Psoas muscle (tissue), 7 donors: ENCODE measurements at regions not wholly inside any gene's neighbourhood (a gene's known extent, or its start where the extent isn't known, plus 50 kb on each side); places are given as distances from the start of the nearest gene placed in this dataset.

Source experiments
- ATAC-seq, 4 donors: fragments of 200-7000 bp; cut with Tn5 transposase; one replicate each; pipeline ENCODE4 v1.9.1; 2020; ENCODE audit warnings: moderate library complexity in 3 of 4, mild to moderate bottlenecking in 2 of 4
- DNase-seq, 2 donors: peaks; one replicate each; pipeline ENCODE4 v3.0.0-alpha.2; 2020
- H3K27ac ChIP-seq: fragments of 200-600 bp; one replicate; pipeline ENCODE4 v1.8.0; 2022
- H3K27me3 ChIP-seq, 3 donors: fragments of 200-600 bp in 1 of 3; one replicate each; pipeline versions ENCODE4 v1.6.1 to v1.8.0; 2013 to 2022; ENCODE audit warnings: low read length in 2 of 3, mild to moderate bottlenecking in 2 of 3, moderate library complexity in 1 of 3; ENCODE audit not compliant: insufficient read depth in 3 of 3
- H3K36me3 ChIP-seq, 2 donors: fragments of 200-600 bp in 1 of 2; one replicate each; pipeline versions ENCODE4 v1.6.1 to v1.8.0; 2013 to 2022; ENCODE audit warnings: low read depth in 1 of 2, mild to moderate bottlenecking in 1 of 2, moderate library complexity in 1 of 2; ENCODE audit not compliant: insufficient read depth in 1 of 2
- H3K4me1 ChIP-seq: fragments of 200-600 bp; one replicate; pipeline ENCODE4 v1.8.0; 2022
- H3K4me3 ChIP-seq: fragments of 200-600 bp; one replicate; pipeline ENCODE4 v1.8.0; 2022; ENCODE audit warnings: mild to moderate bottlenecking
- H3K9me3 ChIP-seq: fragments of 200-600 bp; one replicate; pipeline ENCODE4 v1.8.0; 2022
- WGBS, 3 donors: extraction: QIAGEN DNeasy Blood & Tissue Kit; methylation state at CpG; one replicate each; pipeline versions ENCODE4 v1.1.6 to v1.1.7; 2013; 5-methylcytosine and 5-hydroxymethylcytosine counted together
- intact Hi-C, 2 donors: fragments of 100-400 bp; cut with DNase I; formaldehyde crosslinking; loops; one replicate each; pipeline versions ENCODE4 v1.11.0 to v1.14.2; 2022
- TF ChIP-seq, protein P1 (sequence below): fragments of 200-600 bp; IDR thresholded peaks from one replicate; pipeline ENCODE4 v1.8.0; 2022; ENCODE audit warnings: antibody characterized with exemption
- donor health status: healthy with polysubstance abuse.
- donor health status: DM: no; HTN: no; CAD: no; lungs with moderate emphysema.
- donor health status: Bipolar disorder and iron deficiency.
- donor health status: healthy.
- donor health status: DM: yes; HTN: yes; CAD: no.
- donor health status: DM: no; HTN: no; CAD: no.
- donor health status: DM: yes; HTN: yes; CAD: no.

DNA sequence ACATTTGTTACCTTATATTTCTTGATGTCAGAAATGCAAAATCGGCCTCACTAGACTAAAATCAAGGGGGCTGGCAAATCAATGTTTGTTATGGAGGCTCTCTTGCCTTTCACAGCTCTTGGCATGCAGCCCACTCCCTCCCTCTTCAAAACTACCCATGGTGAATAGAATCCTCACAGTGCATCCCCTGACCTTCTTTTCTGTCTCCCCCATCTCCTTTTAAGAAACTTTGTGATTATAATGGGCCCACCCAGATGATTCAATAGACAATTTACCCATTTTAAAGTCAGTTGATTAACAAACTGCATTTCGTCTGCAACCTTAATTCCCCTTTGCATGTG is 184.0 kb downstream of the PCDH7 start:
- Histone ChIP-seq H3K36me3 (no peaks in the 10 kb centered on the region), H3K4me3 (no peak overlapping the region), H3K4me1 (no peaks in the 10 kb centered on the region), H3K27me3 (no peaks in the 10 kb centered on the region), H3K9me3 (no peaks in the 10 kb centered on the region), H3K27ac (no peak overlapping the region)
- 77 to 78% (median 78%) methylated on average over 2 of the region's 2 CpGs for WGBS, 3 donors
- TF ChIP-seq, protein P1, sequence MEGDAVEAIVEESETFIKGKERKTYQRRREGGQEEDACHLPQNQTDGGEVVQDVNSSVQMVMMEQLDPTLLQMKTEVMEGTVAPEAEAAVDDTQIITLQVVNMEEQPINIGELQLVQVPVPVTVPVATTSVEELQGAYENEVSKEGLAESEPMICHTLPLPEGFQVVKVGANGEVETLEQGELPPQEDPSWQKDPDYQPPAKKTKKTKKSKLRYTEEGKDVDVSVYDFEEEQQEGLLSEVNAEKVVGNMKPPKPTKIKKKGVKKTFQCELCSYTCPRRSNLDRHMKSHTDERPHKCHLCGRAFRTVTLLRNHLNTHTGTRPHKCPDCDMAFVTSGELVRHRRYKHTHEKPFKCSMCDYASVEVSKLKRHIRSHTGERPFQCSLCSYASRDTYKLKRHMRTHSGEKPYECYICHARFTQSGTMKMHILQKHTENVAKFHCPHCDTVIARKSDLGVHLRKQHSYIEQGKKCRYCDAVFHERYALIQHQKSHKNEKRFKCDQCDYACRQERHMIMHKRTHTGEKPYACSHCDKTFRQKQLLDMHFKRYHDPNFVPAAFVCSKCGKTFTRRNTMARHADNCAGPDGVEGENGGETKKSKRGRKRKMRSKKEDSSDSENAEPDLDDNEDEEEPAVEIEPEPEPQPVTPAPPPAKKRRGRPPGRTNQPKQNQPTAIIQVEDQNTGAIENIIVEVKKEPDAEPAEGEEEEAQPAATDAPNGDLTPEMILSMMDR, result no peak
- DNase-seq, result no peak
- ATAC-seq, result no peak
- intact Hi-C loops, result no loop called here

DNA sequence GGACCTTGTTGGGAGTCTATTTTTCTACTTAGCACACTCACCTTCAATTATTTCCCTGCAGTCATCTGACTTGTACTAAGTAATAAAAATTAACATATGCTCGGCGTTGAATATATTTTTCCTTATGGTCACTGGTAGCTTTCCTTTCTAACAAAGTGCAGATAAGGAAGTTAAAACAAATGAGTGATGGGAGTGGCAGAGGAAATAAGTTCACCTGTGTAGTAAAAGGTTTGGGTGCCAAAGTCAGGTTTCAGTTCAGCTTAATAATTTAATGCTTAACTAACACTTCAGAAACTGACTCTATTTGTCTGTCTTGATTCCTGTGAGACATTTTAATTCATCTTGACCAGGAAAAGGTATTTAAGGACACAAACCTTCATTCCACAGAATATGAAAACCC is 184.4 kb downstream of the PCDH7 start:
- H3K4me3 ChIP-seq, result no peak overlapping the region
- H3K9me3 ChIP-seq, result no peaks in the 10 kb centered on the region
- no peak overlapping the region for H3K27ac ChIP-seq
- H3K36me3 ChIP-seq, result no peaks in the 10 kb centered on the region
- no peak for ATAC-seq
- H3K4me1 ChIP-seq, result no peaks in the 10 kb centered on the region
- no peaks in the 10 kb centered on the region for H3K27me3 ChIP-seq
- DNase-seq, result no peak
- TF ChIP-seq, protein P1, result no peak
- 82 to 85% (median 83%) methylated on average over 2 of the region's 2 CpGs for WGBS, 3 donors
- intact Hi-C loops, result no loop called here

DNA sequence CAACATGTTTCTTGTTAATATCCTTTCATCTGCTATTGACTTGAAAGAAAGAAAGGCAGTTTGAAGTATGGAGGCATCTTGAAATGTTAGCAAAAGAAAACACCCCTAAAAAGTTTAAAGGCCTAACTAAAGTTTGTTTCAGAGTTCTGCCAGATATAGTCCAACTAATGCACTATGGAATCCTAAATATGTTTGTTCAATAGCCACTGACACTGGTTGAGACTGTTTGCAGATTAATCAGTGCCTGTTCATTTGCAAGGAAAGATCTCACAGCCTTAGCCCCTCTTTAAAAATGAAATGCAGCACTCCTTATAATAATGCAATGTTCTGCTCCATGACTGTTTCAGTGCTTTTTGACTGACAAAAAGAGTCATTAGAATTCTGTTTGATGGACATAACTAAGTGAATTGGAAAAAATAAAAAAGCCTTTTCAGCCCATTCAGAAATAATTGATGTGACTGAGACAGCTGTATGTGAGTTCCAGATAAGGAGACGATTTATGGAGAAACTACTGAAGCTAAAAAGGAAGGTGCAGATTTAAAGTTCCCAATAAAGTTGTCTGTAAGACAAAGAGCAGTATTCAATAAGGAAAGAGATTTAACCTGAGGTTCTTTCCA is 192.0 kb downstream of the PCDH7 start:
- H3K4me1 ChIP-seq, result no peaks in the 10 kb centered on the region
- H3K4me3 ChIP-seq, result no peak overlapping the region

DNA sequence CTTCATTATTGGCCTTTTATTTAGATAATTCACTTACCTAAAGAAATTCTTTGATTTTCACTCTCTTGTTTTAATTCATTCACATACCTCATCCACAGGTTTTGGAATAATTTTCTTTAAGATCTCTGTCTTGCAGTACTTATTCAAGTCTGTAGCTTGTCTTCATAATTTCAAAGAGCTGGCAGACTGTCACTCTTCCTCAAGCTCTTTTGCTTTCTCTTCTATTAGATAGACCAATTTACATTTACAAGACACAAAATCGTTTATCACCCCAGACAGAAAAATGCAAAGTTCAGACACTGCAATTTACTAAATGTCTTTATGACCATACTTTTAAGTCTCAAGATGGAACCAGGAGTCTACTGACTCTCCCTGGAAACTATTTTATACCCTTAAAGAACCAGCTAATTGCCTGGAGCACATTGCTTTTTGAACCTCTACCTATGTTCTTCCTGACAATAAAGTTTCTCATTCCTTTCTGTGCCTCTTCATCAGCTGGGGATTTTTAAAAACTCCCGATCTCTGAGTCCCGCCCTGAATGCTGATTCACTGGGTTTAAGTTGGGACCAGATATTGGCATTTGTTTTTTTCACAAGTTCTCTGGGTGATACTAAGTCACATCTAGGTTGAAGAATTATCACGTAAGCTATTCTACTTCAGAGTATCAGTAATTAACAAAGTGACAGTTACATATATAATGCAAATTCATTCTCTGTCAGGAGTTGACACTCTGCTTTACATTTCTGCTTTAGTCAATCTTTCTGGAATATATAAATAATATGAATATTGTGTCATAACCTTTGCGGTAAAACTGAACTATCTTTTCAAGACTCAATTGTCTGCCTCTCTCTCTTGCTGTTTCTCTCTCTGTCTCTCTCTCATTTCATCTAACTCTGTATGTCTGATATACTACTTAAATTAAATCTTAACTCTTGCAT is 196.4 kb downstream of the PCDH7 start:
- TF ChIP-seq, protein P1, result no peak
- DNase-seq (no peak), ATAC-seq (no peak)
- H3K36me3 ChIP-seq, result no peaks in the 10 kb centered on the region
- no peak overlapping the region for H3K4me3 ChIP-seq
- H3K27ac ChIP-seq, result no peak overlapping the region
- H3K4me1 ChIP-seq, result no peaks in the 10 kb centered on the region
- intact Hi-C loops, result no loop called here
- WGBS, 3 donors, result 82 to 90% (median 83%) methylated on average over 5 of the region's 5 CpGs
- H3K9me3 ChIP-seq, result no peaks in the 10 kb centered on the region
- no peaks in the 10 kb centered on the region for H3K27me3 ChIP-seq

More for the DNA sequence above, 192.0 kb downstream of the PCDH7 start:
- no peaks in the 10 kb centered on the region for H3K9me3 ChIP-seq
- H3K27me3 ChIP-seq, result no peaks in the 10 kb centered on the region
- DNase-seq, result no peak
- TF ChIP-seq, protein P1, result no peak
- intact Hi-C loops, result no loop called here
- H3K27ac ChIP-seq, result no peak overlapping the region
- no peak for ATAC-seq
- WGBS, 3 donors, result 12 to 23% (median 16%) methylated on average over 1 of the region's 1 CpG
- no peaks in the 10 kb centered on the region for H3K36me3 ChIP-seq
